H9 (cell line): ENCODE measurements at regions not wholly inside any gene's neighbourhood (a gene's known extent, or its start where the extent isn't known, plus 50 kb on each side); places are given as distances from the start of the nearest gene placed in this dataset.

ENCODE experiments used
- DNase-seq: peaks from one replicate; pipeline ENCODE4 v3.0.0-alpha.2; 2017
- H2AFZ ChIP-seq: one replicate; pipeline ENCODE4 v1.6.1; 2013; ENCODE audit warnings: mild to moderate bottlenecking, low read length, control low read depth, moderate library complexity
- H2AK5ac ChIP-seq: 2 replicates; pipeline ENCODE4 v1.6.1; 2013; ENCODE audit warnings: low read length, control low read depth, mixed read lengths; ENCODE audit not compliant: insufficient read length
- H2BK120ac ChIP-seq: one replicate; pipeline ENCODE4 v1.6.1; 2013; ENCODE audit warnings: low read depth, mild to moderate bottlenecking, low read length, control low read depth, inconsistent platforms; ENCODE audit not compliant: poor library complexity, severe bottlenecking
- H2BK12ac ChIP-seq: 2 replicates; pipeline ENCODE4 v1.6.1; 2013; ENCODE audit warnings: low read length, control low read depth, mixed read lengths, low read depth; ENCODE audit not compliant: insufficient read length
- H2BK15ac ChIP-seq: 2 replicates; pipeline ENCODE4 v1.6.1; 2013; ENCODE audit warnings: low read depth, low read length, control low read depth
- H2BK20ac ChIP-seq: one replicate; pipeline ENCODE4 v1.6.1; 2013; ENCODE audit warnings: low read depth, mild to moderate bottlenecking, low read length, control low read depth, inconsistent platforms; ENCODE audit not compliant: poor library complexity, severe bottlenecking
- H2BK5ac ChIP-seq: 2 replicates; pipeline ENCODE4 v1.6.1; 2013; ENCODE audit warnings: low read length, control low read depth, mixed read lengths; ENCODE audit not compliant: insufficient read length
- H3K14ac ChIP-seq: 2 replicates; pipeline ENCODE4 v1.6.1; 2013; ENCODE audit warnings: low read length, control low read depth; ENCODE audit not compliant: insufficient read depth
- H3K18ac ChIP-seq: 2 replicates; pipeline ENCODE4 v1.6.1; 2013; ENCODE audit warnings: low read depth, mild to moderate bottlenecking, mixed read lengths, low read length, control low read depth; ENCODE audit not compliant: insufficient read length
- H3K23ac ChIP-seq: 2 replicates; pipeline ENCODE4 v1.6.1; 2013; ENCODE audit warnings: low read length, control low read depth, mixed read lengths, low read depth; ENCODE audit not compliant: insufficient read length
- H3K23me2 ChIP-seq: 2 replicates; pipeline ENCODE4 v1.6.1; 2013; ENCODE audit warnings: low read depth, mild to moderate bottlenecking, mixed read lengths, low read length, control low read depth; ENCODE audit not compliant: insufficient read length, poor library complexity, severe bottlenecking
- H3K27ac ChIP-seq: 2 replicates; pipeline ENCODE4 v1.5.1; 2013; ENCODE audit warnings: low read length, control low read depth, mixed read lengths, low read depth; ENCODE audit not compliant: insufficient read length
- H3K27me3 ChIP-seq: 2 replicates; pipeline ENCODE4 v1.6.1; 2013; ENCODE audit warnings: low read length, control low read depth, inconsistent platforms; ENCODE audit not compliant: insufficient read depth
- H3K4ac ChIP-seq: 2 replicates; pipeline ENCODE4 v1.6.1; 2013; ENCODE audit warnings: low read depth, mild to moderate bottlenecking, control low read depth, inconsistent platforms, low read length, moderate library complexity
- H3K4me1 ChIP-seq: 2 replicates; pipeline ENCODE4 v1.6.1; 2013; ENCODE audit warnings: low read length, control low read depth, inconsistent platforms; ENCODE audit not compliant: insufficient read depth
- H3K4me2 ChIP-seq: 2 replicates; pipeline ENCODE4 v1.6.1; 2013; ENCODE audit warnings: low read length, control low read depth, mixed read lengths; ENCODE audit not compliant: insufficient read length, insufficient read depth
- H3K56ac ChIP-seq: 2 replicates; pipeline ENCODE4 v1.6.1; 2013; ENCODE audit warnings: low read depth, mild to moderate bottlenecking, mixed read lengths, low read length, control low read depth; ENCODE audit not compliant: insufficient read length
- H3K79me1 ChIP-seq: 2 replicates; pipeline ENCODE4 v1.6.1; 2013; ENCODE audit warnings: low read depth, mild to moderate bottlenecking, moderate library complexity, low read length, control low read depth, inconsistent platforms; ENCODE audit not compliant: insufficient read depth, poor library complexity, severe bottlenecking
- H3K79me2 ChIP-seq: 2 replicates; pipeline ENCODE4 v1.6.1; 2013; ENCODE audit warnings: low read length, control low read depth, inconsistent platforms; ENCODE audit not compliant: insufficient read depth
- H3K9ac ChIP-seq: 2 replicates; pipeline ENCODE4 v1.6.1; 2013; ENCODE audit warnings: low read length, control low read depth, mixed read lengths; ENCODE audit not compliant: insufficient read length; ENCODE audit errors: extremely low read depth
- H3K9me3 ChIP-seq: one replicate; pipeline ENCODE4 v1.6.1; 2013; ENCODE audit warnings: low read depth, low read length, inconsistent platforms; ENCODE audit not compliant: control insufficient read depth
- H3T11ph ChIP-seq: one replicate; pipeline ENCODE4 v1.6.1; 2013; ENCODE audit warnings: mild to moderate bottlenecking, low read length, control low read depth, inconsistent platforms
- H4K20me1 ChIP-seq: one replicate; pipeline ENCODE4 v1.6.1; 2013; ENCODE audit not compliant: control insufficient read depth, insufficient read length, insufficient read depth
- H4K5ac ChIP-seq: 2 replicates; pipeline ENCODE4 v1.6.1; 2013; ENCODE audit warnings: low read depth, mild to moderate bottlenecking, mixed read lengths, low read length, control low read depth; ENCODE audit not compliant: insufficient read length
- H4K8ac ChIP-seq: replicated peaks from 2 replicates; pipeline ENCODE4 v1.6.1; 2013; ENCODE audit warnings: low read length, control low read depth, mixed read lengths, low read depth; ENCODE audit not compliant: insufficient read length
- H4K91ac ChIP-seq: 2 replicates; pipeline ENCODE4 v1.6.1; 2013; ENCODE audit warnings: low read depth, mild to moderate bottlenecking, moderate library complexity, mixed read lengths, low read length, control low read depth; ENCODE audit not compliant: insufficient read length
- H3K27ac Mint-ChIP-seq, 3 experiments: 2 replicates in 2 of 3; 3 replicates in 1 of 3; pipeline ENCODE4 v1.8.0; 2020 to 2021; ENCODE audit warnings: mixed read lengths in 3 of 3, mild to moderate bottlenecking in 1 of 3, moderate library complexity in 1 of 3
- H3K27me3 Mint-ChIP-seq: 2 replicates; pipeline ENCODE4 v1.8.0; 2021; ENCODE audit warnings: low read depth, mild to moderate bottlenecking, moderate library complexity, mixed read lengths
- H3K36me3 Mint-ChIP-seq, 3 experiments: 2 replicates in 2 of 3; 3 replicates in 1 of 3; pipeline ENCODE4 v1.8.0; 2020 to 2021; ENCODE audit warnings: low read depth in 3 of 3, mixed read lengths in 3 of 3; ENCODE audit not compliant: insufficient read depth in 1 of 3
- H3K4me1 Mint-ChIP-seq, 2 experiments: 2 replicates each; pipeline ENCODE4 v1.8.0; 2020; ENCODE audit warnings: mixed read lengths in 2 of 2
- H3K4me3 Mint-ChIP-seq, 2 experiments: 2 replicates in 1 of 2; 3 replicates in 1 of 2; pipeline ENCODE4 v1.8.0; 2020 to 2021; ENCODE audit warnings: mild to moderate bottlenecking in 2 of 2, mixed read lengths in 2 of 2, moderate library complexity in 1 of 2
- H3K9me3 Mint-ChIP-seq, 2 experiments: 2 replicates in 1 of 2; 3 replicates in 1 of 2; pipeline ENCODE4 v1.8.0; 2020; ENCODE audit warnings: mild to moderate bottlenecking in 2 of 2, mixed read lengths in 2 of 2, moderate library complexity in 1 of 2
- WGBS: extraction: QIAGEN DNeasy Blood & Tissue Kit; methylation state at CpG from one replicate; pipeline ENCODE4 v1.1.7; 2013; ENCODE audit warnings: missing lambda C conversion rate, low lambda C conversion rate, mixed read lengths; ENCODE audit not compliant: insufficient read length; ENCODE audit errors: extremely low coverage; 5-methylcytosine and 5-hydroxymethylcytosine counted together
- TF ChIP-seq, protein P1 (sequence below): fragments of 200-600 bp; sonication (generic); conservative IDR thresholded peaks from 3 replicates; pipeline ENCODE4 v1.8.0; 2021; ENCODE audit warnings: antibody characterized with exemption, mild to moderate bottlenecking

- no peaks in the 10 kb centered on the region for H3K79me2 ChIP-seq
Measured at GRCh38 chr7:106418526-106418925, 133.7 kb upstream of the NAMPT start.

More at GRCh38 chr7:106418526-106418925, 133.7 kb upstream of the NAMPT start:
- H2BK12ac ChIP-seq = no peak overlapping the region
- no peak overlapping the region for H3T11ph ChIP-seq
- H3K27me3 ChIP-seq = no peaks in the 10 kb centered on the region
- H2BK15ac ChIP-seq = no peak overlapping the region
- TF ChIP-seq, protein P1, sequence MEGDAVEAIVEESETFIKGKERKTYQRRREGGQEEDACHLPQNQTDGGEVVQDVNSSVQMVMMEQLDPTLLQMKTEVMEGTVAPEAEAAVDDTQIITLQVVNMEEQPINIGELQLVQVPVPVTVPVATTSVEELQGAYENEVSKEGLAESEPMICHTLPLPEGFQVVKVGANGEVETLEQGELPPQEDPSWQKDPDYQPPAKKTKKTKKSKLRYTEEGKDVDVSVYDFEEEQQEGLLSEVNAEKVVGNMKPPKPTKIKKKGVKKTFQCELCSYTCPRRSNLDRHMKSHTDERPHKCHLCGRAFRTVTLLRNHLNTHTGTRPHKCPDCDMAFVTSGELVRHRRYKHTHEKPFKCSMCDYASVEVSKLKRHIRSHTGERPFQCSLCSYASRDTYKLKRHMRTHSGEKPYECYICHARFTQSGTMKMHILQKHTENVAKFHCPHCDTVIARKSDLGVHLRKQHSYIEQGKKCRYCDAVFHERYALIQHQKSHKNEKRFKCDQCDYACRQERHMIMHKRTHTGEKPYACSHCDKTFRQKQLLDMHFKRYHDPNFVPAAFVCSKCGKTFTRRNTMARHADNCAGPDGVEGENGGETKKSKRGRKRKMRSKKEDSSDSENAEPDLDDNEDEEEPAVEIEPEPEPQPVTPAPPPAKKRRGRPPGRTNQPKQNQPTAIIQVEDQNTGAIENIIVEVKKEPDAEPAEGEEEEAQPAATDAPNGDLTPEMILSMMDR = no peak
- H3K23ac ChIP-seq = no peak overlapping the region
- H3K4me2 ChIP-seq = no peak overlapping the region
- H2BK5ac ChIP-seq = no peak overlapping the region
- no peak overlapping the region for H4K8ac ChIP-seq
- peaks cover 3 to 11% of the 10 kb centered on the region in 2 experiments; a peak in 2 of 4 replicates for H3K4me1 Mint-ChIP-seq
- no peaks in the 10 kb centered on the region for H3K23me2 ChIP-seq
- no peaks in the 10 kb centered on the region for H3K36me3 Mint-ChIP-seq
- no peak overlapping the region for H2BK120ac ChIP-seq
- H3K56ac ChIP-seq = no peak overlapping the region
- no peak overlapping the region for H4K5ac ChIP-seq
- H3K4ac ChIP-seq = no peak overlapping the region
- H3K9me3 ChIP-seq = no peaks in the 10 kb centered on the region
- no peak overlapping the region for H2AK5ac ChIP-seq
- no CpG with 5 or more reads among the region's 2 CpGs for WGBS
- H3K27me3 Mint-ChIP-seq = no peaks in the 10 kb centered on the region
- H3K79me1 ChIP-seq = no peaks in the 10 kb centered on the region
- DNase-seq = no peak
- H3K27ac Mint-ChIP-seq = no peak overlapping the region
- H4K91ac ChIP-seq = no peak overlapping the region
- H3K27ac ChIP-seq = no peak overlapping the region
- no peak overlapping the region for H3K18ac ChIP-seq
- no peaks in the 10 kb centered on the region for H4K20me1 ChIP-seq
- H3K9ac ChIP-seq = no peak overlapping the region
- H3K14ac ChIP-seq = no peak overlapping the region
- H2BK20ac ChIP-seq = no peak overlapping the region
- peaks cover 0 to 7% of the 10 kb centered on the region in 2 experiments; a peak in 1 of 5 replicates for H3K9me3 Mint-ChIP-seq
- H3K4me1 ChIP-seq = no peaks in the 10 kb centered on the region
- no peak overlapping the region for H2AFZ ChIP-seq
- H3K4me3 Mint-ChIP-seq = no peak overlapping the region
